Hepatocyte (in vitro differentiated cells): ENCODE measurements at regions not wholly inside any gene's neighbourhood (a gene's known extent, or its start where the extent isn't known, plus 50 kb on each side); places are given as distances from the start of the nearest gene placed in this dataset.

ENCODE experiments used
- DNase-seq: peaks from one replicate; pipeline ENCODE4 v3.0.0-alpha.2; 2016; ENCODE audit warnings: low spot score
- H2AFZ ChIP-seq: fragments of 200-600 bp; sonication (generic); 2 replicates; pipeline ENCODE4 v1.6.0; 2016; ENCODE audit warnings: antibody characterized with exemption, mild to moderate bottlenecking
- H3K27ac ChIP-seq: fragments of 200-600 bp; sonication (generic); 2 replicates; pipeline ENCODE4 v1.5.1; 2016; ENCODE audit warnings: mild to moderate bottlenecking
- H3K27me3 ChIP-seq: fragments of 200-600 bp; sonication (generic); 2 replicates; pipeline ENCODE4 v1.6.1; 2016
- H3K36me3 ChIP-seq: fragments of 200-600 bp; sonication (generic); replicated peaks from 2 replicates; pipeline ENCODE4 v1.5.1; 2016; ENCODE audit warnings: low read depth; ENCODE audit not compliant: insufficient read depth
- H3K4me1 ChIP-seq: fragments of 200-600 bp; sonication (generic); 2 replicates; pipeline ENCODE4 v1.5.1; 2016; ENCODE audit warnings: mild to moderate bottlenecking, moderate library complexity; ENCODE audit not compliant: insufficient read depth
- H3K4me2 ChIP-seq: fragments of 200-600 bp; sonication (generic); 2 replicates; pipeline ENCODE4 v1.6.0; 2016
- H3K4me3 ChIP-seq: fragments of 200-600 bp; sonication (generic); 2 replicates; pipeline ENCODE4 v1.5.1; 2016; ENCODE audit warnings: mild to moderate bottlenecking
- H3K79me2 ChIP-seq: fragments of 200-600 bp; sonication (generic); 2 replicates; pipeline ENCODE4 v1.6.0; 2017; ENCODE audit warnings: mild to moderate bottlenecking
- H3K9me2 ChIP-seq: fragments of 200-600 bp; sonication (generic); replicated peaks from 2 replicates; pipeline ENCODE4 v1.6.0; 2017; ENCODE audit warnings: mild to moderate bottlenecking; ENCODE audit not compliant: insufficient read depth
- H3K9me3 ChIP-seq: fragments of 200-600 bp; sonication (generic); 2 replicates; pipeline ENCODE4 v1.5.1; 2016; ENCODE audit warnings: low read depth, mild to moderate bottlenecking
- H4K20me1 ChIP-seq: fragments of 200-600 bp; sonication (generic); 2 replicates; pipeline ENCODE4 v1.6.0; 2016; ENCODE audit warnings: mild to moderate bottlenecking; ENCODE audit not compliant: insufficient read depth, poor library complexity, severe bottlenecking
- EZH2 ChIP-seq: fragments of 200-600 bp; sonication (generic); IDR thresholded peaks from 2 replicates; pipeline ENCODE4 v1.6.1; 2016; ENCODE audit warnings: antibody characterized with exemption, mild to moderate bottlenecking, borderline replicate concordance
- EZH2phosphoT487 ChIP-seq: fragments of 200-600 bp; sonication (generic); IDR thresholded peaks from one replicate; pipeline ENCODE4 v1.6.1; 2018; ENCODE audit warnings: antibody characterized with exemption, mild to moderate bottlenecking, low read depth, moderate library complexity; ENCODE audit not compliant: unreplicated experiment, severe bottlenecking
- WGBS: methylation state at CpG from one replicate; pipeline ENCODE4 v1.1.6; 2016; ENCODE audit warnings: low lambda C conversion rate; ENCODE audit errors: missing lambda C conversion rate; 5-methylcytosine and 5-hydroxymethylcytosine counted together
- TF ChIP-seq, protein P1 (sequence below): fragments of 200-600 bp; sonication (generic); IDR thresholded peaks from 2 replicates; pipeline ENCODE4 v1.5.1; 2016; ENCODE audit warnings: antibody characterized with exemption, mild to moderate bottlenecking; ENCODE audit not compliant: poor library complexity

DNA sequence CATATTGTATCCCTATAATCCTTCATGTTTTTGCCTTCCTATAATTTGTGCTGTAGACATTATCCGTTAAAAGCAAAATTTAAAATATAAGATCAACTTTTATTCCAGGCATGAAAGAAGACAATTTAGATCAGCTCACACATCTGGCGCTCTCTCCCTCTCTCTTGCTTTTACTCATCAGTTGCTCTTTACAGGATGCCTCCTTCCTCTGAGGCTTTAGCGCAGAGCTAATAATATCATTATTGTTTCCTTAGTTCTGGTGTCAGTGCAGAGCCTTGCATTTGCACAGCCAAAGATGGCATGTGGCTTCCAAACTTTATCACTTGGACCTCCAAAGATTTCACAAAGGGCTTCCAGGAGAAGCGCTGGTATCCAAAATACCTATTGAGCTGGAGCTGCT lies 295.1 kb downstream of the FGF9 start:
- Histone ChIP-seq H3K36me3 (no peaks in the 10 kb centered on the region), H3K79me2 (no peaks in the 10 kb centered on the region)
- 81% methylated on average over 4 of the region's 4 CpGs for WGBS

DNA sequence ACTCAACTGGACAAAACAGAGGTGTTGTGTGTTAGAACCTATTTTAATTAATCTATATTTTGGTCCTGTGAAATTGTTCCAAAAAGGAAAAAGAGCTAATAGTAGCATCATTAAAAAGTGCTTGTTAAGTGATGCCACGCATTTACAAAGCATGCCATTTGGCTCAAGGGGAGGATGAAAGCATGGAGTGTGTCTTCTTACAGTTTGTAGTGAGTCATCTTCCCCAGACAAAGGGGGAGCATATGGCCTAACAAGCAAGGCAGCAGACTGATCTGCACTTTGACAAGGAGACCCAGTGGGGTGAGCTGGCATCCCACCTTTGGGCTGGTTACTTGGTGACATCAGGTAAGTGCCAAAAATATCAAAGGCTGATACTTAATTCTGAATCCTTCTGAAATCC lies 297.0 kb downstream of the FGF9 start:
- TF ChIP-seq EZH2 (no peak), EZH2phosphoT487 (no peak)
- TF ChIP-seq, protein P1, sequence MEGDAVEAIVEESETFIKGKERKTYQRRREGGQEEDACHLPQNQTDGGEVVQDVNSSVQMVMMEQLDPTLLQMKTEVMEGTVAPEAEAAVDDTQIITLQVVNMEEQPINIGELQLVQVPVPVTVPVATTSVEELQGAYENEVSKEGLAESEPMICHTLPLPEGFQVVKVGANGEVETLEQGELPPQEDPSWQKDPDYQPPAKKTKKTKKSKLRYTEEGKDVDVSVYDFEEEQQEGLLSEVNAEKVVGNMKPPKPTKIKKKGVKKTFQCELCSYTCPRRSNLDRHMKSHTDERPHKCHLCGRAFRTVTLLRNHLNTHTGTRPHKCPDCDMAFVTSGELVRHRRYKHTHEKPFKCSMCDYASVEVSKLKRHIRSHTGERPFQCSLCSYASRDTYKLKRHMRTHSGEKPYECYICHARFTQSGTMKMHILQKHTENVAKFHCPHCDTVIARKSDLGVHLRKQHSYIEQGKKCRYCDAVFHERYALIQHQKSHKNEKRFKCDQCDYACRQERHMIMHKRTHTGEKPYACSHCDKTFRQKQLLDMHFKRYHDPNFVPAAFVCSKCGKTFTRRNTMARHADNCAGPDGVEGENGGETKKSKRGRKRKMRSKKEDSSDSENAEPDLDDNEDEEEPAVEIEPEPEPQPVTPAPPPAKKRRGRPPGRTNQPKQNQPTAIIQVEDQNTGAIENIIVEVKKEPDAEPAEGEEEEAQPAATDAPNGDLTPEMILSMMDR, result no peak
- H2AFZ ChIP-seq, result no peak overlapping the region
- WGBS, result 92% methylated on average over 1 of the region's 1 CpG

More for the DNA sequence above, 295.1 kb downstream of the FGF9 start:
- no peaks in the 10 kb centered on the region for H3K9me3 ChIP-seq
- DNase-seq, result no peak
- H3K27ac ChIP-seq, result no peak overlapping the region
- no peak overlapping the region for H3K4me3 ChIP-seq
- H3K4me1 ChIP-seq, result no peaks in the 10 kb centered on the region
- TF ChIP-seq, protein P1, result no peak
- TF ChIP-seq EZH2, result no peak
- TF ChIP-seq EZH2phosphoT487, result no peak
- no peak overlapping the region for H2AFZ ChIP-seq
- H4K20me1 ChIP-seq, result no peaks in the 10 kb centered on the region
- H3K4me2 ChIP-seq, result no peak overlapping the region
- no peaks in the 10 kb centered on the region for H3K9me2 ChIP-seq
- H3K27me3 ChIP-seq, result no peaks in the 10 kb centered on the region

DNA sequence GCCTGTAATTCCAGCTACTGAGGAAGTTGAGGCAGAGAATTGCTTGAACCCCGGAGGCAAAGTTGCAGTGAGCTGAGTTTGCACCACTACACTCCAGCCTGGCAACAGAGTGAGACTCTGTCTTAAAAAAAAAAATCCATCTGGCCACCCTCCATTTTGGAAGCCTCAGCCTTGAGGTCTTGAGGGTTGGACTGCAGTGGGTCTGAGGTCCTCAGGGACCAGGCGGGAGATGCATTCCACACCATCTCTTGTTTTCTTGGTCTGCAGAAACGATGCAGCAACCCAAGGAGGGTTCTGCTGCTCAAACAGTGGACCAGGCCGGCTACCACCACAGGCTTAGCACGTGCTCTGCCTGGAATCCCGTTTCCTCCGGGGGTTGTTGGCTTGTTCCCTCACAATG lies 299.3 kb downstream of the FGF9 start:
- no peak for TF ChIP-seq EZH2phosphoT487
- no peak for TF ChIP-seq EZH2
- no peaks in the 10 kb centered on the region for H3K36me3 ChIP-seq
- H3K9me3 ChIP-seq, result no peaks in the 10 kb centered on the region
- H4K20me1 ChIP-seq, result no peaks in the 10 kb centered on the region
- no peak overlapping the region for H3K4me3 ChIP-seq
- H2AFZ ChIP-seq, result no peak overlapping the region
- H3K4me2 ChIP-seq, result no peak overlapping the region
- H3K4me1 ChIP-seq, result no peaks in the 10 kb centered on the region
- no peaks in the 10 kb centered on the region for H3K27me3 ChIP-seq
- WGBS, result 89% methylated on average over 7 of the region's 7 CpGs
- H3K9me2 ChIP-seq, result no peaks in the 10 kb centered on the region
- no peaks in the 10 kb centered on the region for H3K79me2 ChIP-seq
- no peak for DNase-seq
- H3K27ac ChIP-seq, result no peak overlapping the region

More for the DNA sequence above, 297.0 kb downstream of the FGF9 start:
- H3K4me1 ChIP-seq, result no peaks in the 10 kb centered on the region
- no peak overlapping the region for H3K27ac ChIP-seq
- DNase-seq, result no peak
- no peaks in the 10 kb centered on the region for H3K27me3 ChIP-seq
- no peaks in the 10 kb centered on the region for H3K36me3 ChIP-seq
- H3K9me3 ChIP-seq, result no peaks in the 10 kb centered on the region
- H3K4me3 ChIP-seq, result no peak overlapping the region
- no peak overlapping the region for H3K4me2 ChIP-seq
- H3K79me2 ChIP-seq, result no peaks in the 10 kb centered on the region
- no peaks in the 10 kb centered on the region for H3K9me2 ChIP-seq
- no peaks in the 10 kb centered on the region for H4K20me1 ChIP-seq

DNA sequence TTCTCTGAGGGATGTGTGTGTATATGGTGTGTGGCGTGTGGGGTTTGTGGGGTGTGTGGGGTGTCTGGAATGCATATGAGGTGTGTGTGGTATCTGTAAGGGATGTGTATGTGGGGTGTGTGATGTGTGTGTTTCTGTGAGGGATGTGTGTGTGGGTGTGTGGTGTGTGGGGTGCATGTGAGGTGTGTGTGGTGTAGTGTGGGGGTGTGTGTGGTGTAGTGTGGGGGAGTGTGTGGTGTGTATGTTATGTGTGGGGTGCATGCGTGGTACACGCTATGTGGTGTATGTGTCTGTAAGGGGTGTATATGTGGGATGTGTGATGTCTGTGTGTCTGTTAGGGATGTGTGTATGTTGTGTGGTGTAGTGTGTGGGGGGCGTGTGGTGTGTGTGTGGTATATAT lies 300.0 kb downstream of the FGF9 start:
- H3K4me2 ChIP-seq, result no peak overlapping the region
- DNase-seq, result no peak
- no peak for TF ChIP-seq EZH2
- TF ChIP-seq EZH2phosphoT487, result no peak
- TF ChIP-seq, protein P1, result no peak
- no peaks in the 10 kb centered on the region for H3K4me1 ChIP-seq
- no peaks in the 10 kb centered on the region for H3K36me3 ChIP-seq
- no peak overlapping the region for H2AFZ ChIP-seq
- H3K4me3 ChIP-seq, result no peak overlapping the region
- no peaks in the 10 kb centered on the region for H3K9me3 ChIP-seq
- H3K27me3 ChIP-seq, result no peaks in the 10 kb centered on the region
- H3K79me2 ChIP-seq, result no peaks in the 10 kb centered on the region
- no peak overlapping the region for H3K27ac ChIP-seq
- no peaks in the 10 kb centered on the region for H3K9me2 ChIP-seq
- 97% methylated on average over 4 of the region's 4 CpGs for WGBS
- no peaks in the 10 kb centered on the region for H4K20me1 ChIP-seq
